SK-N-SH (cell line): ENCODE measurements at regions not wholly inside any gene's neighbourhood (a gene's known extent, or its start where the extent isn't known, plus 50 kb on each side); places are given as distances from the start of the nearest gene placed in this dataset.

Source experiments
- CTCF ChIA-PET: fragments of 300-600, 350-600 bp; formaldehyde crosslinking; extraction: SDS; loops from one replicate; lab custom pipeline; 2021; lab: Yijun Ruan, JAX
- POLR2A ChIA-PET: fragments of 350-600 bp; sonication (Branson Sonifier 250); formaldehyde crosslinking; extraction: SDS; loops from one replicate; lab custom pipeline; 2020; ENCODE audit warnings: antibody characterized with exemption, inconsistent platforms; lab: Yijun Ruan, JAX
- DNase-seq: peaks from one replicate; pipeline ENCODE4 v3.0.0; 2012
- H2AFZ ChIP-seq: fragments of 200-600 bp; sonication (generic); 2 replicates; pipeline ENCODE4 v1.8.1; 2016; ENCODE audit warnings: antibody characterized with exemption, mild to moderate bottlenecking, low read depth
- H3F3A ChIP-seq: fragments of 200-600 bp; sonication (generic); replicated peaks from 2 replicates; pipeline ENCODE3; 2016; ENCODE audit warnings: antibody characterized with exemption, mild to moderate bottlenecking; ENCODE audit not compliant: insufficient read depth
- H3K27ac ChIP-seq, 2 experiments: fragments of 200-500 bp in 1 of 2; fragments of 200-600 bp in 1 of 2; sonication (Bioruptor generic) in 1 of 2; sonication (generic), shearing (Covaris generic) in 1 of 2; 2 replicates each; pipeline versions ENCODE4 v1.5.1 to v1.6.1; 2014 to 2016; ENCODE audit warnings: low read depth in 2 of 2, inconsistent platforms in 1 of 2, low read length in 1 of 2, mild to moderate bottlenecking in 1 of 2, mixed read lengths in 1 of 2
- H3K27me3 ChIP-seq: fragments of 200-600 bp; sonication (generic), shearing (Covaris generic); 2 replicates; pipeline ENCODE4 v1.6.1; 2016; ENCODE audit warnings: mixed run types; ENCODE audit not compliant: insufficient read depth
- H3K36me3 ChIP-seq, 2 experiments: fragments of 200-500 bp in 1 of 2; fragments of 200-600 bp in 1 of 2; sonication (Bioruptor generic) in 1 of 2; sonication (generic) in 1 of 2; replicated peaks in 1 of 2; 2 replicates each; pipeline versions ENCODE3 to v1.5.1; 2014 to 2016; ENCODE audit warnings: low read length in 1 of 2, mild to moderate bottlenecking in 1 of 2; ENCODE audit not compliant: insufficient read depth in 2 of 2, control insufficient read depth in 1 of 2
- H3K4me1 ChIP-seq, 2 experiments: fragments of 200-500 bp in 1 of 2; fragments of 200-600 bp in 1 of 2; sonication (Bioruptor generic) in 1 of 2; sonication (generic), shearing (Covaris generic) in 1 of 2; 2 replicates each; pipeline versions ENCODE4 v1.5.1 to v1.6.1; 2014 to 2016; ENCODE audit warnings: low read depth in 1 of 2, low read length in 1 of 2, mixed run types in 1 of 2; ENCODE audit not compliant: insufficient read depth in 2 of 2, control insufficient read depth in 1 of 2
- H3K4me2 ChIP-seq: fragments of 200-600 bp; sonication (generic), shearing (Covaris generic); 2 replicates; pipeline ENCODE4 v1.6.1; 2017; ENCODE audit warnings: mixed run types
- H3K4me3 ChIP-seq, 2 experiments: fragments of 200-500 bp in 1 of 2; fragments of 200-600 bp in 1 of 2; sonication (Bioruptor generic) in 1 of 2; sonication (generic), shearing (Covaris generic) in 1 of 2; 2 replicates each; pipeline versions ENCODE4 v1.5.1 to v1.8.1; 2014 to 2016; ENCODE audit warnings: low read depth in 2 of 2, inconsistent platforms in 1 of 2, low read length in 1 of 2, mild to moderate bottlenecking in 1 of 2, mixed read lengths in 1 of 2, moderate library complexity in 1 of 2
- H3K79me2 ChIP-seq: fragments of 200-600 bp; sonication (generic); 2 replicates; pipeline ENCODE4 v1.8.1; 2017; ENCODE audit warnings: mild to moderate bottlenecking; ENCODE audit not compliant: insufficient read depth
- H3K9ac ChIP-seq: fragments of 200-600 bp; sonication (generic); 2 replicates; pipeline ENCODE4 v1.6.1; 2017; ENCODE audit warnings: mixed run types
- H3K9me2 ChIP-seq: fragments of 200-600 bp; sonication (generic); 2 replicates; pipeline ENCODE4 v1.6.1; 2017; ENCODE audit warnings: mixed run types
- H3K9me3 ChIP-seq: fragments of 200-600 bp; sonication (generic); 2 replicates; pipeline ENCODE4 v1.6.1; 2017; ENCODE audit warnings: mixed run types, mild to moderate bottlenecking, moderate library complexity
- H4K20me1 ChIP-seq: fragments of 200-600 bp; sonication (generic); 2 replicates; pipeline ENCODE4 v1.6.1; 2017; ENCODE audit warnings: mild to moderate bottlenecking, mixed run types; ENCODE audit not compliant: insufficient read depth
- ELF1 ChIP-seq: IDR thresholded peaks from 2 replicates; pipeline ENCODE4 v1.4.0; 2012
- EP300 ChIP-seq, 2 experiments: IDR thresholded peaks; 2 replicates each; pipeline versions ENCODE4 v1.4.0 to v1.6.1; 2012; ENCODE audit warnings: borderline replicate concordance in 1 of 2, low read depth in 1 of 2, low read length in 1 of 2
- FOSL2 ChIP-seq: IDR thresholded peaks from 2 replicates; pipeline ENCODE4 v1.4.0; 2012; ENCODE audit warnings: low read depth, mild to moderate bottlenecking, moderate library complexity, borderline replicate concordance
- GABPA ChIP-seq: IDR thresholded peaks from 2 replicates; pipeline ENCODE4 v1.4.0; 2012; ENCODE audit warnings: low read depth, mild to moderate bottlenecking
- GATA2 ChIP-seq: sonication (generic); formaldehyde crosslinking; IDR thresholded peaks from 2 replicates; pipeline ENCODE4 v1.5.0; 2020; ENCODE audit warnings: mild to moderate bottlenecking, missing genetic modification reagents
- MXI1 ChIP-seq: IDR thresholded peaks from 2 replicates; pipeline ENCODE4 v1.6.1; 2012; ENCODE audit warnings: mild to moderate bottlenecking, low read depth, low read length, improper control_type of control experiment
- POLR2AphosphoS5 ChIP-seq: IDR thresholded peaks from 2 replicates; pipeline ENCODE4 v1.6.1; 2012; ENCODE audit warnings: low read depth, low read length
- RCOR1 ChIP-seq: fragments of 150-350 bp; IDR thresholded peaks from 2 replicates; pipeline ENCODE4 v1.6.1; 2017; ENCODE audit warnings: antibody characterized with exemption, low read length
- RFX5 ChIP-seq: IDR thresholded peaks from 2 replicates; pipeline ENCODE4 v1.6.1; 2012; ENCODE audit warnings: mild to moderate bottlenecking, improper control_type of control experiment, low read length
- RXRA ChIP-seq: IDR thresholded peaks from 2 replicates; pipeline ENCODE4 v1.4.0; 2012; ENCODE audit warnings: low read depth, mild to moderate bottlenecking, borderline replicate concordance
- SMC3 ChIP-seq: IDR thresholded peaks from 2 replicates; pipeline ENCODE4 v1.6.1; 2012; ENCODE audit warnings: low read depth, low read length, improper control_type of control experiment
- TAF1 ChIP-seq: IDR thresholded peaks from 2 replicates; pipeline ENCODE4 v1.6.1; 2012; ENCODE audit warnings: low read depth, mild to moderate bottlenecking, low read length, moderate library complexity, borderline replicate concordance
- YY1 ChIP-seq: IDR thresholded peaks from 2 replicates; pipeline ENCODE4 v1.4.0; 2012; ENCODE audit warnings: low read depth, mild to moderate bottlenecking
- WGBS: methylation state at CpG from one replicate; pipeline ENCODE4 v1.1.6; 2017; ENCODE audit warnings: low lambda C conversion rate; 5-methylcytosine and 5-hydroxymethylcytosine counted together
- TF ChIP-seq, protein P1 (sequence below): IDR thresholded peaks from 2 replicates; pipeline ENCODE4 v1.4.0; 2012; ENCODE audit warnings: low read depth
- TF ChIP-seq, protein P2 (sequence below): IDR thresholded peaks from 2 replicates; pipeline ENCODE4; 2012
- TF ChIP-seq, protein P3 (sequence below): IDR thresholded peaks from 2 replicates; pipeline ENCODE4 v1.4.0; 2012; ENCODE audit warnings: low read depth, borderline replicate concordance
- TF ChIP-seq, protein P4 (sequence below): fragments of 150-350 bp; IDR thresholded peaks from 2 replicates; pipeline ENCODE4 v1.6.1; 2016; ENCODE audit warnings: mild to moderate bottlenecking, low read depth, low read length

DNA sequence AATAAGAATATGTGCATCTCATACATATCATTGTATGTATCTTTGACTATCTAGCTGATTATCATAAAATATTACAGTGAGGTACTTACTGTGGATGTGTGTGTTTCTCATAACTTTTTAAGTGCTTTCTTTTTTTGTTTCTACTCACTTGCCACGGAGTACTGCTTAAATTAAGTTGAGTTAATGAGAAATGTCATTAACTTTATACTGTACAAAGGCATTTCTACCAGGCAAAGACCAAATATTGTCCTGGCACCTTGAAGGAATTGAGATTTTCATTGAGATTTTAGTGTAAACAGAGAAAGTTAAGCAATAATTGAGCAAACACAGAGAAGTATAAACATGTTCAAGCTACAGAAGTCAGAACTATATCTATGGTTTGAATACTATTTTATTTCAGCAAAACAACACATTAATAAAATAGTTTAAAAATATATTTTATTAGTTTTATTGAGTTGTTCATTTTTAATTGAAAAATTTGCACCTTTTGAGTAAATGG lies 1750.0 kb downstream of the PCDH7 start:
- TF ChIP-seq RXRA (no peak), MXI1 (no peak), EP300 (IDR thresholded peaks at IDR 0.05; ENCODE audit: borderline replicate concordance in 1 of 2, low read depth in 1 of 2, low read length in 1 of 2) (no peak), SMC3 (no peak), GABPA (no peak), RFX5 (no peak), GATA2 (no peak)
- TF ChIP-seq, protein P1, sequence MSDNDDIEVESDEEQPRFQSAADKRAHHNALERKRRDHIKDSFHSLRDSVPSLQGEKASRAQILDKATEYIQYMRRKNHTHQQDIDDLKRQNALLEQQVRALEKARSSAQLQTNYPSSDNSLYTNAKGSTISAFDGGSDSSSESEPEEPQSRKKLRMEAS, result no peak
- POLR2A ChIA-PET, result no interaction called here
- Histone ChIP-seq H4K20me1 (no peaks in the 10 kb centered on the region), H3K79me2 (no peaks in the 10 kb centered on the region), H3K9me3 (no peaks in the 10 kb centered on the region), H3K9ac (no peak overlapping the region), H3K27me3 (no peaks in the 10 kb centered on the region), H3F3A (no peaks in the 10 kb centered on the region), H3K4me1 (no peaks in the 10 kb centered on the region), H3K4me2 (no peak overlapping the region), H3K4me3 (no peak overlapping the region), H2AFZ (no peak overlapping the region), H3K27ac (no peak overlapping the region), H3K9me2 (no peaks in the 10 kb centered on the region), H3K36me3 (no peaks in the 10 kb centered on the region)
- WGBS, result 0% methylated on average over 1 of the region's 1 CpG
- DNase-seq, result no peak
- CTCF ChIA-PET, result no interaction called here

DNA sequence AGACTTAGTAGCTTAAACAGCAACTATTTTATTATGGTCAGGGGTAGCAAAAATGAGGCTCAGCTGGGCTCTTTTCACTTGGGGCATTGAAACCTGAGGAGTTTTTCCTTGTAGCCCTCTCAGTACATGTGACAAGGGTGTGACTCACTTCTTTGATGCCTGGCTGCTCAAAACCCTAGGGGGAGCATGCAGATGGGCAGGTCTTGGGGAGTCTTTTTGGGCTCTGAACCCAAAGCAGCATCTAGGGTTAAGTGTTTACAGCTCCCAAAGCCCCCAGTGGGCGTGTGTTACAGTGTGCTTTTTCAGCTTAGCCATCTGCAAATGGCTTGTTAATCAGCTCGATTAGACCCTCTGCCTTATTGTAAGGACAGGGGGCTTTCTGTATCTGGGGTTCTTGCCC lies 1752.7 kb downstream of the PCDH7 start:
- H3K9me2 ChIP-seq, result no peaks in the 10 kb centered on the region
- no peaks in the 10 kb centered on the region for H3K79me2 ChIP-seq
- no peaks in the 10 kb centered on the region for H3K27me3 ChIP-seq
- no peak overlapping the region for H3K4me3 ChIP-seq
- H3F3A ChIP-seq, result no peaks in the 10 kb centered on the region
- TF ChIP-seq, protein P2, sequence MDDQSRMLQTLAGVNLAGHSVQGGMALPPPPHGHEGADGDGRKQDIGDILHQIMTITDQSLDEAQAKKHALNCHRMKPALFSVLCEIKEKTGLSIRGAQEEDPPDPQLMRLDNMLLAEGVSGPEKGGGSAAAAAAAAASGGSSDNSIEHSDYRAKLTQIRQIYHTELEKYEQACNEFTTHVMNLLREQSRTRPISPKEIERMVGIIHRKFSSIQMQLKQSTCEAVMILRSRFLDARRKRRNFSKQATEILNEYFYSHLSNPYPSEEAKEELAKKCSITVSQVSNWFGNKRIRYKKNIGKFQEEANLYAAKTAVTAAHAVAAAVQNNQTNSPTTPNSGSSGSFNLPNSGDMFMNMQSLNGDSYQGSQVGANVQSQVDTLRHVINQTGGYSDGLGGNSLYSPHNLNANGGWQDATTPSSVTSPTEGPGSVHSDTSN, result no peak
- TF ChIP-seq TAF1, result no peak
- TF ChIP-seq, protein P3, sequence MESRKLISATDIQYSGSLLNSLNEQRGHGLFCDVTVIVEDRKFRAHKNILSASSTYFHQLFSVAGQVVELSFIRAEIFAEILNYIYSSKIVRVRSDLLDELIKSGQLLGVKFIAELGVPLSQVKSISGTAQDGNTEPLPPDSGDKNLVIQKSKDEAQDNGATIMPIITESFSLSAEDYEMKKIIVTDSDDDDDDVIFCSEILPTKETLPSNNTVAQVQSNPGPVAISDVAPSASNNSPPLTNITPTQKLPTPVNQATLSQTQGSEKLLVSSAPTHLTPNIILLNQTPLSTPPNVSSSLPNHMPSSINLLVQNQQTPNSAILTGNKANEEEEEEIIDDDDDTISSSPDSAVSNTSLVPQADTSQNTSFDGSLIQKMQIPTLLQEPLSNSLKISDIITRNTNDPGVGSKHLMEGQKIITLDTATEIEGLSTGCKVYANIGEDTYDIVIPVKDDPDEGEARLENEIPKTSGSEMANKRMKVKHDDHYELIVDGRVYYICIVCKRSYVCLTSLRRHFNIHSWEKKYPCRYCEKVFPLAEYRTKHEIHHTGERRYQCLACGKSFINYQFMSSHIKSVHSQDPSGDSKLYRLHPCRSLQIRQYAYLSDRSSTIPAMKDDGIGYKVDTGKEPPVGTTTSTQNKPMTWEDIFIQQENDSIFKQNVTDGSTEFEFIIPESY, result no peak
- no peak for TF ChIP-seq EP300 (IDR thresholded peaks at IDR 0.05; ENCODE audit: borderline replicate concordance in 1 of 2, low read depth in 1 of 2, low read length in 1 of 2)
- no peak for TF ChIP-seq ELF1
- no peak for TF ChIP-seq RCOR1
- no peak for TF ChIP-seq YY1
- no peak for TF ChIP-seq POLR2AphosphoS5
- TF ChIP-seq GATA2, result no peak
- TF ChIP-seq, protein P4, sequence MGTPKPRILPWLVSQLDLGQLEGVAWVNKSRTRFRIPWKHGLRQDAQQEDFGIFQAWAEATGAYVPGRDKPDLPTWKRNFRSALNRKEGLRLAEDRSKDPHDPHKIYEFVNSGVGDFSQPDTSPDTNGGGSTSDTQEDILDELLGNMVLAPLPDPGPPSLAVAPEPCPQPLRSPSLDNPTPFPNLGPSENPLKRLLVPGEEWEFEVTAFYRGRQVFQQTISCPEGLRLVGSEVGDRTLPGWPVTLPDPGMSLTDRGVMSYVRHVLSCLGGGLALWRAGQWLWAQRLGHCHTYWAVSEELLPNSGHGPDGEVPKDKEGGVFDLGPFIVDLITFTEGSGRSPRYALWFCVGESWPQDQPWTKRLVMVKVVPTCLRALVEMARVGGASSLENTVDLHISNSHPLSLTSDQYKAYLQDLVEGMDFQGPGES, result no peak
- TF ChIP-seq SMC3, result no peak
- no peak for TF ChIP-seq RFX5
- TF ChIP-seq FOSL2, result no peak
- H3K36me3 ChIP-seq, result no peaks in the 10 kb centered on the region
- no peak for DNase-seq
- WGBS, result 20% methylated on average over 1 of the region's 2 CpGs
- H3K27ac ChIP-seq, result no peak overlapping the region
- no peak overlapping the region for H3K9ac ChIP-seq
- H3K4me1 ChIP-seq, result no peaks in the 10 kb centered on the region
- H3K4me2 ChIP-seq, result no peak overlapping the region
- no peaks in the 10 kb centered on the region for H3K9me3 ChIP-seq
- ChIA-PET CTCF (no interaction called here), POLR2A (no interaction called here)
- H2AFZ ChIP-seq, result no peak overlapping the region
- no peaks in the 10 kb centered on the region for H4K20me1 ChIP-seq
